Mucosa of descending colon (tissue), 3 donors: ENCODE measurements at regions not wholly inside any gene's neighbourhood (a gene's known extent, or its start where the extent isn't known, plus 50 kb on each side); places are given as distances from the start of the nearest gene placed in this dataset.
"Not testable (repeated sequence)": the region's sequence is repeated elsewhere in the genome, so short reads cannot be mapped to it uniquely, and the experiment has no call there.

Experiments used
- ATAC-seq: fragments of 200-7000 bp; cut with Tn5 transposase; one replicate; pipeline ENCODE4 v1.9.1; 2020; ENCODE audit warnings: mild to moderate bottlenecking, moderate library complexity
- DNase-seq, 3 donors: peaks; one replicate each; pipeline ENCODE4 v3.0.0-alpha.2; 2020
- H3K36me3 ChIP-seq: fragments of 200-600 bp; one replicate; pipeline ENCODE4 v1.8.0; 2021; ENCODE audit warnings: low read depth, mild to moderate bottlenecking
- H3K4me1 ChIP-seq: fragments of 200-600 bp; one replicate; pipeline ENCODE4 v1.8.0; 2021; ENCODE audit warnings: low read depth, mild to moderate bottlenecking
- H3K4me3 ChIP-seq: fragments of 200-600 bp; one replicate; pipeline ENCODE4 v1.8.0; 2021; ENCODE audit warnings: mild to moderate bottlenecking
- H3K9me3 ChIP-seq: fragments of 200-600 bp; one replicate; pipeline ENCODE4 v1.8.0; 2021; ENCODE audit warnings: mild to moderate bottlenecking
- CTCF ChIP-seq: fragments of 200-600 bp; IDR thresholded peaks from one replicate; pipeline ENCODE4 v1.8.0; 2022; ENCODE audit warnings: antibody characterized with exemption, mild to moderate bottlenecking
- intact Hi-C, 2 donors: fragments of 100-400 bp; cut with DNase I in 1 of 2; cut with micrococcal nuclease in 1 of 2; formaldehyde crosslinking; loops; one replicate each; pipeline versions ENCODE4 v1.11.0 to v1.11.1; 2022; cut with DNase I, micrococcal nuclease
- donor health status: DM: no; HTN: no; CAD: no; lungs with moderate emphysema.
- donor health status: DM: no; HTN: no; CAD: no.
- donor health status: DM: no; HTN: yes; CAD: no.

GRCh38 chr9:33709269-33709668 lies 86.1 kb upstream of the PRSS3 start:
- DNase-seq (no peak), ATAC-seq (no peak)
- no peaks in the 10 kb centered on the region for H3K4me1 ChIP-seq
- H3K4me3 ChIP-seq: no peak overlapping the region
- TF ChIP-seq CTCF: no peak
- intact Hi-C loops: no loop called here
- no peaks in the 10 kb centered on the region for H3K9me3 ChIP-seq
- H3K36me3 ChIP-seq: no peaks in the 10 kb centered on the region

- DNase-seq, H3K4me3 ChIP-seq, H3K4me1 ChIP-seq, H3K36me3 ChIP-seq, ATAC-seq, intact Hi-C loops, H3K9me3 ChIP-seq: not testable (repeated sequence)
Measured at GRCh38 chr9:33711418-33711817, 83.9 kb upstream of the PRSS3 start.

GRCh38 chr9:33714989-33715388 lies 80.4 kb upstream of the PRSS3 start:
- Histone ChIP-seq H3K4me3 (no peak overlapping the region), H3K9me3 (no peaks in the 10 kb centered on the region), H3K36me3 (no peaks in the 10 kb centered on the region), H3K4me1 (no peaks in the 10 kb centered on the region)
- DNase-seq (no peak), ATAC-seq (no peak)
- intact Hi-C loops: no loop called here
- no peak for TF ChIP-seq CTCF

- peak in 1 of 3 donors; percentile 15 for DNase-seq
- no peak overlapping the region for H3K4me3 ChIP-seq
- intact Hi-C loops: no loop called here
- H3K9me3 ChIP-seq: no peaks in the 10 kb centered on the region
- no peaks in the 10 kb centered on the region for H3K36me3 ChIP-seq
- TF ChIP-seq CTCF: no peak
- H3K4me1 ChIP-seq: no peaks in the 10 kb centered on the region
- no peak for ATAC-seq
Measured at GRCh38 chr9:33718987-33719386, 76.4 kb upstream of the PRSS3 start.

- intact Hi-C loops: loop anchor here (5.0 kb wide), 1 partner anchor 97 kb away; no protein-coding TSS in a partner anchor
- H3K9me3 ChIP-seq: no peaks in the 10 kb centered on the region
- H3K4me3 ChIP-seq: no peak overlapping the region
- no peaks in the 10 kb centered on the region for H3K4me1 ChIP-seq
- no peaks in the 10 kb centered on the region for H3K36me3 ChIP-seq
- DNase-seq (peak; percentile 32 to 52 (median 46)), ATAC-seq (peak; percentile 77)
- peak; percentile 38 for TF ChIP-seq CTCF
Measured at GRCh38 chr9:33719581-33720374, 75.6 kb upstream of the PRSS3 start.

GRCh38 chr9:33721674-33722358 lies 73.5 kb upstream of the PRSS3 start:
- intact Hi-C loops: loop anchor here (5.0 kb wide), 1 partner anchor 100 kb away; no protein-coding TSS in a partner anchor
- peak; percentile 84 to 93 (median 89) for DNase-seq
- peak; percentile 99 for ATAC-seq
- no peaks in the 10 kb centered on the region for H3K9me3 ChIP-seq
- H3K4me3 ChIP-seq: no peak overlapping the region
- H3K36me3 ChIP-seq: no peaks in the 10 kb centered on the region
- H3K4me1 ChIP-seq: no peaks in the 10 kb centered on the region
- peak; percentile 99 for TF ChIP-seq CTCF
